ENCODE measurements at regions not wholly inside any gene's neighbourhood (a gene's known extent, or its start where the extent isn't known, plus 50 kb on each side); places are given as distances from the start of the nearest gene placed in this dataset.

DNA sequence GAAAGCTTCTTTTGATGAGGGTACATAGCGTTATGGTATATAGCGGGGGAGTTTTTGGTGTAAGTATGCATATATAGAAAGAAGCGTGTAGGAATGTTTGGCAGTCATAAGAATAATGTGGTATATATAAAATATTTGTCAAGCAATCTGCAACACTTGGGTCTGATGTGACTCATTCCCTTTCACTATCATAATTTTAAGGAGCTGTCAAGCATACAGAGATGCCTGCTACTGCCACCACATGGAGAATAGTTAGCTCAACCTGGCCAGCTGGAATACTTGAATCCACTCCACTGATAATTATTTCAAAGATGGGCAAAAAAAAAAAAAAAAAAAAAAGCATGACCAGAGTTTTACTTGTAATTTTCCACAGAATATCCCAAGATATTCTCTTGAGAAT, 559.8 kb upstream of the REG3G start:
- no peak; the same call in 2 of the 3 replicates for ATAC-seq (ENCODE audit: low read depth)
- H3K27ac ChIP-seq (ENCODE audit: poor library complexity, severe bottlenecking): no peak overlapping the region
- H3K36me3 ChIP-seq (ENCODE audit: low read depth): no peaks in the 10 kb centered on the region
- TF ChIP-seq, protein P1, sequence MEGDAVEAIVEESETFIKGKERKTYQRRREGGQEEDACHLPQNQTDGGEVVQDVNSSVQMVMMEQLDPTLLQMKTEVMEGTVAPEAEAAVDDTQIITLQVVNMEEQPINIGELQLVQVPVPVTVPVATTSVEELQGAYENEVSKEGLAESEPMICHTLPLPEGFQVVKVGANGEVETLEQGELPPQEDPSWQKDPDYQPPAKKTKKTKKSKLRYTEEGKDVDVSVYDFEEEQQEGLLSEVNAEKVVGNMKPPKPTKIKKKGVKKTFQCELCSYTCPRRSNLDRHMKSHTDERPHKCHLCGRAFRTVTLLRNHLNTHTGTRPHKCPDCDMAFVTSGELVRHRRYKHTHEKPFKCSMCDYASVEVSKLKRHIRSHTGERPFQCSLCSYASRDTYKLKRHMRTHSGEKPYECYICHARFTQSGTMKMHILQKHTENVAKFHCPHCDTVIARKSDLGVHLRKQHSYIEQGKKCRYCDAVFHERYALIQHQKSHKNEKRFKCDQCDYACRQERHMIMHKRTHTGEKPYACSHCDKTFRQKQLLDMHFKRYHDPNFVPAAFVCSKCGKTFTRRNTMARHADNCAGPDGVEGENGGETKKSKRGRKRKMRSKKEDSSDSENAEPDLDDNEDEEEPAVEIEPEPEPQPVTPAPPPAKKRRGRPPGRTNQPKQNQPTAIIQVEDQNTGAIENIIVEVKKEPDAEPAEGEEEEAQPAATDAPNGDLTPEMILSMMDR (IDR thresholded peaks at IDR 0.05; ENCODE audit: poor library complexity, severe bottlenecking): no peak
- H3K4me3 ChIP-seq (ENCODE audit: severe bottlenecking): no peak overlapping the region
- H3K4me1 ChIP-seq (ENCODE audit: insufficient read depth, poor library complexity, severe bottlenecking): no peaks in the 10 kb centered on the region
- no peaks in the 10 kb centered on the region for H3K9me3 ChIP-seq (ENCODE audit: severe bottlenecking)
- H3K27me3 ChIP-seq (ENCODE audit: insufficient read depth, poor library complexity, severe bottlenecking): no peaks in the 10 kb centered on the region
- no peak for DNase-seq (ENCODE audit: low spot score)

DNA sequence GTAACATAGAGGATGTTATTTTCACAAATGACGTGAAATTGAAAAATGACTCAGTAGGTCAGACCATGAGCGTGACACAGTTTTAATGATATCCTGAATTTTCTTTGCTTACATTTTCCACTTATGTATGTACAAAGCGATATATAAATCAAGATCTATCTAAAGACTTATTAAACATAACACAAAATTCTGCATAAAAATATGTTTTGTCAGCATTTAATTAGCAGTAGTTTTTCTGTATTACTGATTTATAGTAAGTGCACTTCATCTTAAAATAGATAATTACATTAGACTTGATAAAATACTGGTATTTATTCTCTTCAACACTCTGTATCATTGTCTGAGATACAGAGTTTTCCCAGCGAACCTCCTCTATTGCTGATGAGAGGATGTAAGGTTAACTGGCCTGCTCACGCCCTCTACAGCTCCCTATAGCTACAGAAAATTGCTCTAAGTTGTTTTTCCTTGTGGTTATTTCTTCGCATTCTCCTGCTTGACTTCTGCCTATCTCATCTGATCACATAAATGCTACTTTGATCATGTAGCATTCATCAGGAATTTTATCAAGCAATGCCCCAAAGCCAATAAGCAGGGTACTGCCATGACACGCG, 548.8 kb upstream of the REG3G start:
- Histone ChIP-seq H3K27ac (ENCODE audit: poor library complexity, severe bottlenecking) (no peak overlapping the region), H3K36me3 (ENCODE audit: low read depth) (no peaks in the 10 kb centered on the region), H3K4me3 (ENCODE audit: severe bottlenecking) (no peak overlapping the region), H3K9me3 (ENCODE audit: severe bottlenecking) (no peaks in the 10 kb centered on the region), H3K27me3 (ENCODE audit: insufficient read depth, poor library complexity, severe bottlenecking) (no peaks in the 10 kb centered on the region), H3K4me1 (ENCODE audit: insufficient read depth, poor library complexity, severe bottlenecking) (no peaks in the 10 kb centered on the region)
- TF ChIP-seq, protein P1 (IDR thresholded peaks at IDR 0.05; ENCODE audit: poor library complexity, severe bottlenecking): no peak
- DNase-seq (ENCODE audit: low spot score) (no peak), ATAC-seq (ENCODE audit: low read depth) (no peak)

DNA sequence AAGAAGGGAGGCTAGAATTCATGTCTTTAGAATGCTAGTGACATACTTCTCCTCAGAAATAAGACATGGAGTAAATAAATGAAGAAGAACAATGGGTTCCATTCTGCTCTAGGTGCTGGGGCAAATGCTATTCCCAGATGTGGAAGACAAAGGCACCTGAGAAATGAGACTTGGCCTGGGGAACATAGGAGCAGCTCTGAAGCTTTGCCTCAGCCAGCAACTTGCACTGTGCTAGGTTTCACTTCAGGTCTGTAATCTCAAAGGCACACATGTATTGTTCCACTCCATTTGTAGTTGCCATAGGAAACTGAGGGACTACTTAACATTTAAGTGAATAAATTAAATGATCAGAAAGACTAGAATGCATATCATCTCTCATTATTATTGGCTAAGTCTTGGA, 538.9 kb upstream of the REG3G start:
- no peak overlapping the region for H3K27ac ChIP-seq (ENCODE audit: poor library complexity, severe bottlenecking)
- H3K9me3 ChIP-seq (ENCODE audit: severe bottlenecking): no peaks in the 10 kb centered on the region
- DNase-seq (ENCODE audit: low spot score) (no peak), ATAC-seq (ENCODE audit: low read depth) (no peak)
- H3K36me3 ChIP-seq (ENCODE audit: low read depth): no peaks in the 10 kb centered on the region
- TF ChIP-seq, protein P1 (IDR thresholded peaks at IDR 0.05; ENCODE audit: poor library complexity, severe bottlenecking): no peak
- no peak overlapping the region for H3K4me3 ChIP-seq (ENCODE audit: severe bottlenecking)
- no peaks in the 10 kb centered on the region for H3K27me3 ChIP-seq (ENCODE audit: insufficient read depth, poor library complexity, severe bottlenecking)
- no peaks in the 10 kb centered on the region for H3K4me1 ChIP-seq (ENCODE audit: insufficient read depth, poor library complexity, severe bottlenecking)

DNA sequence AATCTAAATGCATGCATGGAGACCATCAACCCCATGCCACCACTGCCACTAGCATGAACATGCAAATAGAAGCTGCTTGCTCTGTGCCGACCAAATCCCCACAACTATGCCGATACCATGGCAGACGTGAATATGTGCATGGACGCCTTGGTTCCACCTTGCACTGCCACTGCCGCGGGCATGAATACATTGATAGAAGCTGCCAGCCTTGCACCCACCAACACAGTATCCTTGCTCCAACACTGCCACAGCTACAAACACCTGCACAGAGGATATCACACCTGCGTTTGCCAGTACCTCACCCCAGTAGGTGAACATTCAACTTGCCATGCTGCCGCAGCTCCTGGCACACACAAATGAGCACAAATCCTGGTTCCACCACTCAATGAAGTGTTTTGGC, 527.4 kb upstream of the REG3G start:
- no peaks in the 10 kb centered on the region for H3K4me1 ChIP-seq (ENCODE audit: insufficient read depth, poor library complexity, severe bottlenecking)
- H3K9me3 ChIP-seq (ENCODE audit: severe bottlenecking): no peaks in the 10 kb centered on the region
- no peak for DNase-seq (ENCODE audit: low spot score)
- TF ChIP-seq, protein P1 (IDR thresholded peaks at IDR 0.05; ENCODE audit: poor library complexity, severe bottlenecking): no peak
- no peak for ATAC-seq (ENCODE audit: low read depth)
- no peak overlapping the region for H3K4me3 ChIP-seq (ENCODE audit: severe bottlenecking)
- H3K27me3 ChIP-seq (ENCODE audit: insufficient read depth, poor library complexity, severe bottlenecking): no peaks in the 10 kb centered on the region
- H3K36me3 ChIP-seq (ENCODE audit: low read depth): no peaks in the 10 kb centered on the region
- no peak overlapping the region for H3K27ac ChIP-seq (ENCODE audit: poor library complexity, severe bottlenecking)

DNA sequence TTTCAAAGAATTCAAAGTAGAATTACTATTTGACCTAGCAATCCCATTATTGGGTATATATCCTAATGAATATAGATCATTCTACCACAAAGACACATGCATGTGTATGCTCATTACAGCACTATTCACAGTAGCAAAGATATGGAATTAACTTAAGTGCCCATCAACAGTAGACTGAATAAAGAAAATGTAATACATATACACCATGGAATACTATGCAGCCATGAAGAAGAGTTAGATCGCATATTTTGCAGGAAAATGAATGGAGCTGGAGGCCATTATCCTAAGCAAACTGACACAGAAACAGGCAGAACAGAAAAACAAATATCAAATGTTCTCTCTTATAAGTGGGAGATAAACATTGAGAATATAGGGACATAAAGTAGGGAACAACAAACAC, 519.2 kb upstream of the REG3G start:
- TF ChIP-seq, protein P1 (IDR thresholded peaks at IDR 0.05; ENCODE audit: poor library complexity, severe bottlenecking): no peak
- no peak for ATAC-seq (ENCODE audit: low read depth)
- no peak overlapping the region for H3K4me3 ChIP-seq (ENCODE audit: severe bottlenecking)
- H3K27ac ChIP-seq (ENCODE audit: poor library complexity, severe bottlenecking): no peak overlapping the region
- no peaks in the 10 kb centered on the region for H3K36me3 ChIP-seq (ENCODE audit: low read depth)
- DNase-seq (ENCODE audit: low spot score): no peak
- H3K9me3 ChIP-seq (ENCODE audit: severe bottlenecking): no peaks in the 10 kb centered on the region
- H3K4me1 ChIP-seq (ENCODE audit: insufficient read depth, poor library complexity, severe bottlenecking): no peaks in the 10 kb centered on the region
- H3K27me3 ChIP-seq (ENCODE audit: insufficient read depth, poor library complexity, severe bottlenecking): no peaks in the 10 kb centered on the region
